HG03558 (cell line): ENCODE measurements at regions not wholly inside any gene's neighbourhood (a gene's known extent, or its start where the extent isn't known, plus 50 kb on each side); places are given as distances from the start of the nearest gene placed in this dataset.
"Not testable (repeated sequence)": the region's sequence is repeated elsewhere in the genome, so short reads cannot be mapped to it uniquely, and the experiment has no call there.

ENCODE experiments used
- ATAC-seq: cut with Tn5 transposase; IDR thresholded peaks from one replicate; pipeline ENCODE4 v1.9.1; 2021; ENCODE audit warnings: moderate number of reproducible peaks; ENCODE audit not compliant: unreplicated experiment; ENCODE audit errors: extremely low read depth

- no peak for ATAC-seq
Measured at GRCh38 chr9:11646831-11647230, 1034.0 kb upstream of the PTPRD start.

- ATAC-seq = no peak
Measured at GRCh38 chr9:11653867-11654266, 1039.3 kb upstream of the TYRP1 start.

GRCh38 chr9:11663913-11664312 lies 1029.3 kb upstream of the TYRP1 start:
- ATAC-seq = no peak

GRCh38 chr9:11676821-11677220 lies 1016.4 kb upstream of the TYRP1 start:
- no peak for ATAC-seq

GRCh38 chr9:11686733-11687132 lies 1006.5 kb upstream of the TYRP1 start:
- ATAC-seq = no peak

- ATAC-seq = no peak
Measured at GRCh38 chr9:11697126-11697525, 996.1 kb upstream of the TYRP1 start.

- ATAC-seq = no peak
Measured at GRCh38 chr9:11701706-11702105, 991.5 kb upstream of the TYRP1 start.

- no peak for ATAC-seq
Measured at GRCh38 chr9:11702548-11702947, 990.6 kb upstream of the TYRP1 start.

GRCh38 chr9:11704198-11704597 lies 989.0 kb upstream of the TYRP1 start:
- not testable (repeated sequence) for ATAC-seq

GRCh38 chr9:11708899-11709298 lies 984.3 kb upstream of the TYRP1 start:
- ATAC-seq = no peak

GRCh38 chr9:11709567-11709966 lies 983.6 kb upstream of the TYRP1 start:
- ATAC-seq = no peak

- ATAC-seq = no peak
Measured at GRCh38 chr9:11713077-11713476, 980.1 kb upstream of the TYRP1 start.

- no peak for ATAC-seq
Measured at GRCh38 chr9:11722957-11723356, 970.2 kb upstream of the TYRP1 start.

- no peak for ATAC-seq
Measured at GRCh38 chr9:11726659-11727058, 966.5 kb upstream of the TYRP1 start.

GRCh38 chr9:11735391-11735790 lies 957.8 kb upstream of the TYRP1 start:
- ATAC-seq = no peak

GRCh38 chr9:11742471-11742870 lies 950.7 kb upstream of the TYRP1 start:
- no peak for ATAC-seq

GRCh38 chr9:11743356-11743755 lies 949.8 kb upstream of the TYRP1 start:
- ATAC-seq = no peak

- ATAC-seq = no peak
Measured at GRCh38 chr9:11749396-11749795, 943.8 kb upstream of the TYRP1 start.

GRCh38 chr9:11755951-11756350 lies 937.2 kb upstream of the TYRP1 start:
- no peak for ATAC-seq

GRCh38 chr9:11757408-11757807 lies 935.8 kb upstream of the TYRP1 start:
- ATAC-seq = no peak

GRCh38 chr9:11758016-11758415 lies 935.2 kb upstream of the TYRP1 start:
- no peak for ATAC-seq

- no peak for ATAC-seq
Measured at GRCh38 chr9:11779971-11780370, 913.2 kb upstream of the TYRP1 start.

- no peak for ATAC-seq
Measured at GRCh38 chr9:11792870-11793269, 900.3 kb upstream of the TYRP1 start.
